ENCODE measurements at regions not wholly inside any gene's neighbourhood (a gene's known extent, or its start where the extent isn't known, plus 50 kb on each side); places are given as distances from the start of the nearest gene placed in this dataset.

- no peak for DNase-seq (ENCODE audit: extremely low spot score)
- CTCF ChIA-PET: no interaction called here
- no peak for TF ChIP-seq ZNF384 (IDR thresholded peaks at IDR 0.05)
- no peak for TF ChIP-seq TARDBP (IDR thresholded peaks at IDR 0.05)
- no peak for TF ChIP-seq SUZ12 (IDR thresholded peaks at IDR 0.05)
- TF ChIP-seq ELF4 (IDR thresholded peaks at IDR 0.05): no peak
- no peak for TF ChIP-seq SP1 (IDR thresholded peaks at IDR 0.05)
- no peak for TF ChIP-seq NFRKB (IDR thresholded peaks at IDR 0.05)
- no peak for TF ChIP-seq FOXA1 (IDR thresholded peaks at IDR 0.05)
- no peak for TF ChIP-seq CTBP1 (IDR thresholded peaks at IDR 0.05; ENCODE audit: borderline replicate concordance)
- TF ChIP-seq FOXK2 (IDR thresholded peaks at IDR 0.05): no peak
- TF ChIP-seq HDGF (IDR thresholded peaks at IDR 0.05; ENCODE audit: borderline replicate concordance): no peak
- no peak for TF ChIP-seq FOXM1 (IDR thresholded peaks at IDR 0.05; ENCODE audit: borderline replicate concordance)
- TF ChIP-seq PKNOX1 (IDR thresholded peaks at IDR 0.05): no peak
- TF ChIP-seq BHLHE40 (IDR thresholded peaks at IDR 0.05; ENCODE audit: borderline replicate concordance): no peak
- no peak for TF ChIP-seq ARNT (IDR thresholded peaks at IDR 0.05)
- TF ChIP-seq LEF1 (IDR thresholded peaks at IDR 0.05; ENCODE audit: borderline replicate concordance): no peak
- no peak for TF ChIP-seq L3MBTL2 (conservative IDR thresholded peaks at IDR 0.05)
- POLR2A ChIA-PET: no interaction called here
These were observed 95.1 kb upstream of the DNAH5 start for GRCh38 chr5:14039576-14039975.

- TF ChIP-seq PKNOX1 (IDR thresholded peaks at IDR 0.05) (no peak), SP1 (IDR thresholded peaks at IDR 0.05) (no peak), CTBP1 (IDR thresholded peaks at IDR 0.05; ENCODE audit: borderline replicate concordance) (no peak), HDGF (IDR thresholded peaks at IDR 0.05; ENCODE audit: borderline replicate concordance) (no peak), NFRKB (IDR thresholded peaks at IDR 0.05) (no peak)
- ChIA-PET CTCF (no interaction called here), POLR2A (no interaction called here)
- no peak for DNase-seq (ENCODE audit: extremely low spot score)
These were observed 94.6 kb upstream of the DNAH5 start for GRCh38 chr5:14039063-14039462.

- ChIA-PET POLR2A (no interaction called here), CTCF (interaction anchor here (0.8 kb wide), 1 partner anchor 230 kb away, joined by 3 read pairs; no protein-coding TSS in a partner anchor)
- TF ChIP-seq SP1 (IDR thresholded peaks at IDR 0.05): no peak
- TF ChIP-seq FOXM1 (IDR thresholded peaks at IDR 0.05; ENCODE audit: borderline replicate concordance): no peak
- no peak for TF ChIP-seq TARDBP (IDR thresholded peaks at IDR 0.05)
- no peak for TF ChIP-seq LEF1 (IDR thresholded peaks at IDR 0.05; ENCODE audit: borderline replicate concordance)
- no peak for TF ChIP-seq FOXK2 (IDR thresholded peaks at IDR 0.05)
- no peak for TF ChIP-seq ELF4 (IDR thresholded peaks at IDR 0.05)
- TF ChIP-seq ARNT (IDR thresholded peaks at IDR 0.05): no peak
- TF ChIP-seq ZNF384 (IDR thresholded peaks at IDR 0.05): no peak
- TF ChIP-seq SUZ12 (IDR thresholded peaks at IDR 0.05): no peak
- TF ChIP-seq L3MBTL2 (conservative IDR thresholded peaks at IDR 0.05): no peak
- TF ChIP-seq HDGF (IDR thresholded peaks at IDR 0.05; ENCODE audit: borderline replicate concordance): no peak
- TF ChIP-seq NFRKB (IDR thresholded peaks at IDR 0.05): no peak
- no peak for TF ChIP-seq PKNOX1 (IDR thresholded peaks at IDR 0.05)
- TF ChIP-seq CTBP1 (IDR thresholded peaks at IDR 0.05; ENCODE audit: borderline replicate concordance): no peak
- TF ChIP-seq BHLHE40 (IDR thresholded peaks at IDR 0.05; ENCODE audit: borderline replicate concordance): no peak
- TF ChIP-seq FOXA1 (IDR thresholded peaks at IDR 0.05): no peak
- DNase-seq (ENCODE audit: extremely low spot score): no peak
These were observed 94.0 kb upstream of the DNAH5 start for GRCh38 chr5:14038341-14038959.

GRCh38 chr5:14036947-14037346 lies 92.5 kb upstream of the DNAH5 start:
- CTCF ChIA-PET: no interaction called here
- DNase-seq (ENCODE audit: extremely low spot score): no peak

GRCh38 chr5:14036514-14036913 lies 92.0 kb upstream of the DNAH5 start:
- no peak for DNase-seq (ENCODE audit: extremely low spot score)
- CTCF ChIA-PET: no interaction called here
- POLR2A ChIA-PET: interaction anchor here (1.1 kb wide), 1 partner anchor 25 kb away, joined by 3 read pairs; no protein-coding TSS in a partner anchor
- no peak for TF ChIP-seq BHLHE40 (IDR thresholded peaks at IDR 0.05; ENCODE audit: borderline replicate concordance)
- no peak for TF ChIP-seq HDGF (IDR thresholded peaks at IDR 0.05; ENCODE audit: borderline replicate concordance)
- no peak for TF ChIP-seq PKNOX1 (IDR thresholded peaks at IDR 0.05)
- TF ChIP-seq SP1 (IDR thresholded peaks at IDR 0.05): no peak
- no peak for TF ChIP-seq SUZ12 (IDR thresholded peaks at IDR 0.05)
- no peak for TF ChIP-seq CTBP1 (IDR thresholded peaks at IDR 0.05; ENCODE audit: borderline replicate concordance)
- no peak for TF ChIP-seq FOXM1 (IDR thresholded peaks at IDR 0.05; ENCODE audit: borderline replicate concordance)
- no peak for TF ChIP-seq ARNT (IDR thresholded peaks at IDR 0.05)
- TF ChIP-seq ELF4 (IDR thresholded peaks at IDR 0.05): no peak
- no peak for TF ChIP-seq L3MBTL2 (conservative IDR thresholded peaks at IDR 0.05)
- TF ChIP-seq NFRKB (IDR thresholded peaks at IDR 0.05): no peak
- no peak for TF ChIP-seq ZNF384 (IDR thresholded peaks at IDR 0.05)
- no peak for TF ChIP-seq FOXA1 (IDR thresholded peaks at IDR 0.05)
- no peak for TF ChIP-seq TARDBP (IDR thresholded peaks at IDR 0.05)
- no peak for TF ChIP-seq FOXK2 (IDR thresholded peaks at IDR 0.05)
- TF ChIP-seq LEF1 (IDR thresholded peaks at IDR 0.05; ENCODE audit: borderline replicate concordance): no peak

More at GRCh38 chr5:14036947-14037346, 92.5 kb upstream of the DNAH5 start:
- POLR2A ChIA-PET: no interaction called here
- TF ChIP-seq FOXM1 (IDR thresholded peaks at IDR 0.05; ENCODE audit: borderline replicate concordance) (no peak), L3MBTL2 (conservative IDR thresholded peaks at IDR 0.05) (no peak), NFRKB (IDR thresholded peaks at IDR 0.05) (no peak), BHLHE40 (IDR thresholded peaks at IDR 0.05; ENCODE audit: borderline replicate concordance) (no peak), PKNOX1 (IDR thresholded peaks at IDR 0.05) (no peak), ELF4 (IDR thresholded peaks at IDR 0.05) (no peak), FOXK2 (IDR thresholded peaks at IDR 0.05) (no peak), ZNF384 (IDR thresholded peaks at IDR 0.05) (no peak), CTBP1 (IDR thresholded peaks at IDR 0.05; ENCODE audit: borderline replicate concordance) (no peak)

Measured in HEK293T (cell line).